ENCODE measurements at regions not wholly inside any gene's neighbourhood (a gene's known extent, or its start where the extent isn't known, plus 50 kb on each side); places are given as distances from the start of the nearest gene placed in this dataset.

GRCh38 chr12:118590406-118591150, 214.2 kb downstream of the SUDS3 start:
- no peaks in the 10 kb centered on the region for H3K9me3 Mint-ChIP-seq
- no peaks in the 10 kb centered on the region for H3K4me1 Mint-ChIP-seq
- H3K36me3 Mint-ChIP-seq (ENCODE audit: low read depth) = no peaks in the 10 kb centered on the region
- no peak for TF ChIP-seq CTCF (IDR thresholded peaks at IDR 0.05; ENCODE audit: unreplicated experiment in 3 of 3)
- H3K4me3 Mint-ChIP-seq = no peak overlapping the region
- H3K27me3 Mint-ChIP-seq (ENCODE audit: low read depth) = peaks cover 9% of the 10 kb centered on the region
- no peak overlapping the region for H3K27ac Mint-ChIP-seq

- no peaks in the 10 kb centered on the region for H3K9me3 Mint-ChIP-seq
- no peak overlapping the region for H3K27ac Mint-ChIP-seq
- TF ChIP-seq CTCF (IDR thresholded peaks at IDR 0.05; ENCODE audit: unreplicated experiment in 3 of 3) = no peak
Observed at GRCh38 chr12:118603610-118604361, 227.4 kb downstream of the SUDS3 start.

GRCh38 chr12:118606690-118607089, 230.3 kb downstream of the SUDS3 start:
- H3K27me3 Mint-ChIP-seq (ENCODE audit: low read depth) = peaks cover 16% of the 10 kb centered on the region
- TF ChIP-seq CTCF (IDR thresholded peaks at IDR 0.05; ENCODE audit: unreplicated experiment in 3 of 3) = no peak
- no peak overlapping the region for H3K4me3 Mint-ChIP-seq

More at GRCh38 chr12:118603610-118604361, 227.4 kb downstream of the SUDS3 start:
- Mint-ChIP-seq H3K36me3 (ENCODE audit: low read depth) (no peaks in the 10 kb centered on the region), H3K4me1 (no peaks in the 10 kb centered on the region), H3K27me3 (ENCODE audit: low read depth) (peaks cover 11% of the 10 kb centered on the region), H3K4me3 (no peak overlapping the region)

GRCh38 chr12:118607831-118608230, 231.5 kb downstream of the SUDS3 start:
- H3K4me1 Mint-ChIP-seq = no peaks in the 10 kb centered on the region
- H3K4me3 Mint-ChIP-seq = no peak overlapping the region
- H3K27me3 Mint-ChIP-seq (ENCODE audit: low read depth) = peaks cover 16% of the 10 kb centered on the region
- H3K27ac Mint-ChIP-seq = no peak overlapping the region
- H3K9me3 Mint-ChIP-seq = peaks cover 2% of the 10 kb centered on the region
- H3K36me3 Mint-ChIP-seq (ENCODE audit: low read depth) = no peaks in the 10 kb centered on the region
- TF ChIP-seq CTCF (IDR thresholded peaks at IDR 0.05; ENCODE audit: unreplicated experiment in 3 of 3) = no peak

More at GRCh38 chr12:118606690-118607089, 230.3 kb downstream of the SUDS3 start:
- no peak overlapping the region for H3K27ac Mint-ChIP-seq
- H3K9me3 Mint-ChIP-seq = no peaks in the 10 kb centered on the region
- H3K4me1 Mint-ChIP-seq = no peaks in the 10 kb centered on the region
- H3K36me3 Mint-ChIP-seq (ENCODE audit: low read depth) = no peaks in the 10 kb centered on the region

GRCh38 chr12:118608770-118609344, 232.5 kb downstream of the SUDS3 start:
- no peak for TF ChIP-seq CTCF (IDR thresholded peaks at IDR 0.05; ENCODE audit: unreplicated experiment in 3 of 3)
- Mint-ChIP-seq H3K4me1 (no peaks in the 10 kb centered on the region), H3K4me3 (no peak overlapping the region), H3K36me3 (ENCODE audit: low read depth) (no peaks in the 10 kb centered on the region), H3K27me3 (ENCODE audit: low read depth) (peaks cover 19% of the 10 kb centered on the region), H3K9me3 (peaks cover 9% of the 10 kb centered on the region), H3K27ac (no peak overlapping the region)
